GM19463 (cell line): ENCODE measurements at regions not wholly inside any gene's neighbourhood (a gene's known extent, or its start where the extent isn't known, plus 50 kb on each side); places are given as distances from the start of the nearest gene placed in this dataset.
"Not testable (repeated sequence)": the region's sequence is repeated elsewhere in the genome, so short reads cannot be mapped to it uniquely, and the experiment has no call there.

Experiments used
- ATAC-seq: cut with Tn5 transposase; IDR thresholded peaks from one replicate; pipeline ENCODE4 v1.9.1; 2021; ENCODE audit warnings: mild to moderate bottlenecking, moderate library complexity; ENCODE audit not compliant: unreplicated experiment

DNA sequence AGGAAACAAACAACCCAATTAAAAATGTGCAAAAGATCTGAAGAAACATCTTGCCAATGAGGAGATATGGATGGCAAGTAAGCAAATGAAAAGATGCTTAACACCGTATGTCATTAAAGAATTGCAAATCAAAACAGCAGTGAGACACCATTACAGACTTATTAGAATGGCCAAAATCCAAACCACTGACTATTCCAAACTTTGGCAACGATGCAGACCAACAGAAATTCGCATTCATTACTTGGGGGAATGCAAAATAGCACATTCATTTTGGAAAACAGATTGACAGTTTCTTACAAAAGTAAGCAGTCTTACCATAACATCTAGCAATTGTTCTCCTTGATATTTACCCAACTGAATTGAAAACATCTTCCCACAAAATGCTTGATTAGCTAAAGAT lies 1118.7 kb downstream of the SUCLG1 start:
- ATAC-seq, result no peak

DNA sequence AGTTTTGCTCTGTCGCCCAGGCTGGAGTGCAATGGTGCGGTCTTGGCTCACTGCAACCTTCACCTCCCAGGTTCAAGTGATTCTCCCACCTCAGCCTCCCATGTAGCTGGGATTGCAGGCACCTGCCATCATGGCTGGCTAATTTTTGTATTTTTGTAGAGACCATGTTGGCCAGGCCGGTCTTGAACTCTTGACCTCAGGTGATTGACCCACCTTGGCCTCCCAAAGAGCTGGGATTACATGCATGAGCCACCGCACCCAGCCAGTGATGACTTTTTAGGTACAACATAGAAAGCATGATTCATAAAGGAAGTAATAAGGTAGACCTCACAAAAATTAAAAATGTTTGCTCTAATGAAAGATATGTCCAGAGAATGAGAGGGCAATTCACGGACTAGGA lies 1119.1 kb downstream of the SUCLG1 start:
- not testable (repeated sequence) for ATAC-seq

GRCh38 chr2:83331810-83332209 lies 1127.3 kb downstream of the SUCLG1 start:
- ATAC-seq, result no peak

DNA sequence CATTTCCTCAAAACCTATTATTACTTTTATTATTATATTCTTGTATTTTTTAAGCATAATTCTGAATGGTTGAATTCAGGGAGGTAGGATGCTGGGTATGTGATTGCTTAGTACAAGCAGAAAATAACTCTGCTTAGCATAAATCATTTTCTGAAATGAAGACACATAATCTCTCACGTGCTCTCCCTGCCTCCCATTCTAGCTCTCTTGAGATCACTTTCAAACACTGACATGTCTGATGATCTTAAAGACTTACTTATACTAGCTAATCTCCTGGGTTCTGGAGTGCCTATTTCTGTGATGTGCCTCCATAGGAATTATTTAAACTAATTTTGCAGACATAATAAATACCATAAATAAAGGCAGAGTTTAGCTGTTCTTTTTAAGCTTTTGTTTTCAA lies 1136.0 kb downstream of the SUCLG1 start:
- no peak for ATAC-seq

DNA sequence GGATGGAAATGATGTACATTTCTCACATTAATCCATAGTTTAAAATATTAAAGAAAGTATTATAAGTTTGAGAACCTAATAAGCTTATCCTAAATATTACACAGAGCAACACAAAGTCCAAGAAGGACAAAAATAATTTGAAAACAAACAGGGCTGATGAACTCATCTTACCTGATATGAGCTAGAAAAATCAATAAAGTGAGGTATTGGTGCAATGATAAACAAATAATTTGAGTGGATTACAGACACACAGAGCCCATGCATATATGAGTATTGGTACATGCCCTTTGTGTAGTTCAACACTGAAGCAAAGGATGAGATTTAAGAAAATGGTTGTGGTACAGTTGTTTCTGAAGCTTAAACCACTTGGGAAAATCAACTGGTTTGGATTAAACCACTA lies 1139.0 kb downstream of the SUCLG1 start:
- no peak for ATAC-seq

GRCh38 chr2:83305758-83306378 lies 1153.2 kb downstream of the SUCLG1 start:
- ATAC-seq, result no peak

GRCh38 chr2:83291083-83291482 lies 1168.0 kb downstream of the SUCLG1 start:
- no peak for ATAC-seq

DNA sequence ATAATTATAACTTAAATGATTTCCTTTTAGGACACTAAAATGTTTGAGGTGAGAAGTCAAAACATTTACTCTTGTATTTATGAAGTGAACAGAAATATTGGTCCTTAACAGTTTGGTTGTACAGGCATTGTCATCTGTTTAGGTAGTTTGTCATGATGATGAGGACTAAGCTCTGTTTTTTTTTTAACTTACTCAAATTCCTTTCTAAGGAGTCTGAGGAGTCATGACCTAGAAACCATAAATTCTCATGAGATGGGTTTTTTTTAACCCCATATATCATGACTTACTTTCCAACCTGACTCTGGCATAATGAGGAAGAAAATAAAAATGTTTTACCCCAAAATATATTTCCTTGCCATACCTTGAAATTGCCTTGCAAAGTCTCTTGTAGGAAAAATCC lies 1176.2 kb downstream of the SUCLG1 start:
- no peak for ATAC-seq

- ATAC-seq, result no peak
Measured at GRCh38 chr2:83282043-83282795, 1176.9 kb downstream of the SUCLG1 start.

DNA sequence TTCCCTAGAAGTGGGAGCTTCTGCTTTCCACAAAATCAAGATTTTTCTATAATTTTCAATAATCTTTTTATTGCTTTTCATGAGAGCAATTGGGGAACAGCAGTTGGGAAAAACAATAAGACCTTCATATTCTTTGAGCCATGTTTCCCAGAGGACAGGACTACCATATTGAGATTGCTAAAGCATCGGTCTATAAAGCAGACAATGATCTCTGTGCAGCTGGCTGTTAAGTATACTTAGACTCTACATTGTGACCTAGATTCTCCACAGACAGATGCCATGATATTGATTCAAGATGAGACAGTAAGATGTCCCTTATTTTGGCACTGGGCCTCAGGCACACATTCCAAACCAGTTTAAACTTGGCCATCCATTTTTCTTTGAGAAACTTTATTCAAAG lies 1178.7 kb downstream of the SUCLG1 start:
- no peak for ATAC-seq

- no peak for ATAC-seq
Measured at GRCh38 chr2:83273322-83273721, 1185.8 kb downstream of the SUCLG1 start.

GRCh38 chr2:83261591-83262136 lies 1197.4 kb downstream of the SUCLG1 start:
- ATAC-seq, result no peak

- no peak for ATAC-seq
Measured at GRCh38 chr2:83253848-83254247, 1205.2 kb downstream of the SUCLG1 start.

DNA sequence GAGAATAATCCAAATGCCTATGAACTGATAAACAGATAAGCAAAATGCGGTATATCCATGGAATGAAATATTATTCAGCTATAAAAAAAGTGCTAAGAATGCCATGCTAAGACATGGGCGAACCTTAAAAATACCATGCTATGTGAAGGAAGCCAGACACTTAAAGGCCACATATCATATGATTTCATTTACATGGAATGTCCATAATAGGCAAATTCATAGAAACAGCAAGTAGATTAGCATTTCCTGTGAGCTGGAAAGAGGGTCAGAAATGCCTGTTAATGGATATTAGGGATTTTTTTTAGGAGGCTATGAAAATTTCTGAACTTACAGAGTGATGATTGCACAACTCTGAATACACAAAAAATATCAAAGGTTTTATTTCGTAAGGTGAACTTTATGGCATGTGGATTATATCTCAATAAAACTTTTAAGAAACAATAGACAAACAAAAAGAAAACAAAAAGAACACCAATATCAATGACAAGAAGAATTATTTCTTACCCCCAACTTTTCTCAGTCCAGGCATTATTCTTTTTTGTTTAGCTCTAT lies 1207.7 kb downstream of the SUCLG1 start:
- no peak for ATAC-seq

DNA sequence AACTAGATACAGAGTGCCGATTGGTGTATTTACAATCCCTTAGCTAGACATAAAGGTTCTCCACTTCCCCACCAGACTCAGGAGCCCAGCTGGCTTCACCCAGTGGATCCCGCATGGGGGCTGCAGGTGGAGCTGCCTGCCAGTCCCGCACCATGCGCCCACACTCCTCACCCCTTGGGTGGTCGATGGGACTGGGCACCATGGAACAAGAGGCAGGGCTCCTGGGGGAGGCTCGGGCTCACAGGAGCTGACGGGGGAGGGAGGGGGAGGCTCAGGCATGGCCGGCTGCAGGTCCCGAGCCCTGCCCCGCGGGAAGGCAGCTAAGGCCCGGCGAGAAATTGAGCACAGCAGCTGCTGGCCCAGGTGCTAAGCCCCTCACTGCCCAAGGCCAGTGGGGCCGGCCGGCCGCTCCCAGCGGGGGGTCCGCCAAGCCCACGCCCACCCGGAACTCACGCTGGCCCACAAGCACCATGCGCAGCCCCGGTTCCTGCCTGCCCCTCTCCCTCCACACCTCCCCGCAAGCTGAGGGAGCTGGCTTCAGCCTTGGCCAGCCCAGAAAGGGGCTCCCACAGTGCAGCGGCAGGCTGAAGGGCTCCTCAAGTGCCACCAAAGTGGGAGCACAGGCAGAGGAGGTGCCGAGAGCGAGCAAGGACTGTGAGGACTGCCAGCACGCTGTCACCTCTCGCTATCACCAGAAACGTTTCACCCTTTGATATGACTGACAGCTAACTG lies 1213.1 kb downstream of the SUCLG1 start:
- not testable (repeated sequence) for ATAC-seq

GRCh38 chr2:83240611-83241010 lies 1218.5 kb downstream of the SUCLG1 start:
- ATAC-seq, result no peak

- no peak for ATAC-seq
Measured at GRCh38 chr2:83238111-83238510, 1221.0 kb downstream of the SUCLG1 start.

DNA sequence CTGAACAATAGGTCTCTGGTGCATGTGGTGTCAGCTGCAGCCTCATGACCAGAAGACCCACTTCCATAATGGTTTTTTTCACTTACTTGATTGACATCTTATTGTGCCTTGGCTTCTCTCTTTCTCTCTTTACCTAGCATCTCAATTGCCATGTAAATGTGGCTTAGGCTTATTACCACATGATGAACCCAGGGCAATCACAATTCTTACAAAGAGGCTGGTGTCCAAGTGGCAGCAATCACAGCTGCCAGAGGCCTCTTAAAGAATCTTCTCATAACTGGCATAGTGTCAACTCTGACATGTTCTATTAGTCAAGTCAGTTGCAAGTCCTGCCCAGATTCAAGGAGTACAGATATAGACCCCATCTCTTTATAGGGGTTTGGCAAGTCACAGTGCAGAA lies 1224.8 kb downstream of the SUCLG1 start:
- ATAC-seq, result no peak

GRCh38 chr2:83233781-83234180 lies 1225.3 kb downstream of the SUCLG1 start:
- ATAC-seq, result no peak

- ATAC-seq, result no peak
Measured at GRCh38 chr2:83233326-83233725, 1225.8 kb downstream of the SUCLG1 start.

DNA sequence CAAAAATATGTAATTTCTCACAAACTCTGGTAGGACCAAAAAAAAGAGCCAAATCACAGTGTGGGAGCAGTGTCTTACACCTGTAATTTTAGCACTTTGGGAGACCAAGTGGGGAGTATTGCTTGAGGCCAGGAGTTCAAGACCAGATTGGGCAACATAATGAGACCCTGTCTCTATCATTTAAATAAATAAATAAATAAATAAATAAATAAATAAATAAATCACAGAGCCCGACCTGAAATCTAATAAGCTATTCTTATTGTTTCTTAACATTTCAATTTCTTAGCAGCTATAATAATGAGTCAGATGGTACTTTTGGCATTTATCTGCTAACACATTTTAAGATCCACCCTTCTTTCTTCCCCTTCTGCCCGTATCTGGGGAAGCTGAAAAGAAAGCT lies 1229.6 kb downstream of the SUCLG1 start:
- ATAC-seq, result no peak
